ENCODE measurements at regions not wholly inside any gene's neighbourhood (a gene's known extent, or its start where the extent isn't known, plus 50 kb on each side); places are given as distances from the start of the nearest gene placed in this dataset.

DNA sequence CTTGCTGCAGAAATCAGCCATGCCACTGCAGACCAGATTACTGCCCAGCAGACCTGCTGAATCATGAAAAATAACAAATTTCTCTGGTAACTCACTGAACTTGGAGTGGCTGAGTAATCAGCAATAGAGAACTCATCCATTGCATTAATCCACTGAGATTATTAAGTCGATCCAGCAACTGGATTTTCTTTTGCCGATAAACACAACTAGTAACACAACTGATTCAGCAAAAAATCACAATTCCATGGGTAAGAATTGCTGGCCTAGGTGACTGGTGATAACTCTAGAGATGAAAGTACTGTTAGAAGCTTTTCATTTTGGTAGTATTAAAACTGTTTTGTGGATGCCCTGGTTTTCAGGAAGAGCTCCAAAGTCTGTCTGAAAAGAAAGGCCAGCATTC, 214.5 kb downstream of the ETV1 start:
- TF ChIP-seq EP300 (IDR thresholded peaks at IDR 0.05) (no peak), POLR2AphosphoS5 (IDR thresholded peaks at IDR 0.05) (no peak), POLR2A (IDR thresholded peaks at IDR 0.05) (no peak)
- TF ChIP-seq, protein P1, sequence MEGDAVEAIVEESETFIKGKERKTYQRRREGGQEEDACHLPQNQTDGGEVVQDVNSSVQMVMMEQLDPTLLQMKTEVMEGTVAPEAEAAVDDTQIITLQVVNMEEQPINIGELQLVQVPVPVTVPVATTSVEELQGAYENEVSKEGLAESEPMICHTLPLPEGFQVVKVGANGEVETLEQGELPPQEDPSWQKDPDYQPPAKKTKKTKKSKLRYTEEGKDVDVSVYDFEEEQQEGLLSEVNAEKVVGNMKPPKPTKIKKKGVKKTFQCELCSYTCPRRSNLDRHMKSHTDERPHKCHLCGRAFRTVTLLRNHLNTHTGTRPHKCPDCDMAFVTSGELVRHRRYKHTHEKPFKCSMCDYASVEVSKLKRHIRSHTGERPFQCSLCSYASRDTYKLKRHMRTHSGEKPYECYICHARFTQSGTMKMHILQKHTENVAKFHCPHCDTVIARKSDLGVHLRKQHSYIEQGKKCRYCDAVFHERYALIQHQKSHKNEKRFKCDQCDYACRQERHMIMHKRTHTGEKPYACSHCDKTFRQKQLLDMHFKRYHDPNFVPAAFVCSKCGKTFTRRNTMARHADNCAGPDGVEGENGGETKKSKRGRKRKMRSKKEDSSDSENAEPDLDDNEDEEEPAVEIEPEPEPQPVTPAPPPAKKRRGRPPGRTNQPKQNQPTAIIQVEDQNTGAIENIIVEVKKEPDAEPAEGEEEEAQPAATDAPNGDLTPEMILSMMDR (IDR thresholded peaks at IDR 0.05), result no peak
- no peaks in the 10 kb centered on the region for H3K36me3 ChIP-seq
- intact Hi-C loops (cut with DNase I; ENCODE audit: low total_unique reads), result no loop called here
- no peak overlapping the region for H3K4me3 ChIP-seq
- no peaks in the 10 kb centered on the region for H3K4me1 ChIP-seq
- H3K27ac ChIP-seq, result no peak overlapping the region
- H3K27me3 ChIP-seq, result no peaks in the 10 kb centered on the region
- DNase-seq, result no peak
- no peaks in the 10 kb centered on the region for H3K9me3 ChIP-seq
- WGBS, 5 donors, result 92 to 98% (median 93%) methylated on average over 2 of the region's 2 CpGs

DNA sequence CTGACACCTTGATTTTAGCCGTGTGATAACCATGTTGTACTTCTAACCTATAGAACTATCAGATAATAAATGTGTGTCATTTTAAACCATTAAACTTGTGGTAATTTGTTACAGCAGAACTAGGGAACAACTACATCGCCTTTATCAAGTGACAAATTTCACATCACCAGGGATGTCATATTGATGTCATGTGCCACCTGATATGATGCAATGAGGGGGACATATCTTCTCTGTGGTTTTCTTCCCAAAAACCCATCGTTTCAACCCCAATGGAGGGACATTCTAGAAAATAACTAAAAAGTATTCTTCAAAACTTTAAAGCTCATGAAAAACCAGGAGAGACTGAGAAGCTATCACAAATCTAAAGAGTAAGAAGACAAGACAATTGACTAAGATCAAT, 212.2 kb downstream of the ETV1 start:
- WGBS, 5 donors, result 75 to 86% (median 83%) methylated on average over 3 of the region's 3 CpGs

DNA sequence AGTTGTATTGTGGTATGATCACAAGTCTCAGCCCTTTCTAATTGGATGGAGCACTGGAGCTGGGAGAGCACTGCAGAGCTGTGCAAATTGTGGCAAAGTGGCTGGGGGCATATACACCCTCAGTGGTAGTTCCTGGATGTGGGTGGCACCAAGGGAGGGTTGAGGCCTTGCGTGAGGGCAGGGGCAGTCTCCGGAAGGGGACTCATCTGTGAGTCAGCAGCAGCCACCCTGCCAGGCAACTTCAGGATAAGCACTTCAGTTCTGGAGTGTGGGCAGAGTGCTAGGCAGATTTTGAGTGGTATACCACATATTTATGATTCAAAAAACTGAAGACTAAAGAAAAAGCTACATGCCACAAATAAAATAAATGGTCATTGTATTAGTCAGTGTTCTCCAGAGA, 210.5 kb downstream of the ETV1 start:
- no peaks in the 10 kb centered on the region for H3K36me3 ChIP-seq
- intact Hi-C loops (cut with DNase I; ENCODE audit: low total_unique reads), result no loop called here
- TF ChIP-seq POLR2A (IDR thresholded peaks at IDR 0.05) (no peak), EP300 (IDR thresholded peaks at IDR 0.05) (no peak)
- TF ChIP-seq, protein P1 (IDR thresholded peaks at IDR 0.05), result no peak
- no peaks in the 10 kb centered on the region for H3K9me3 ChIP-seq
- no peaks in the 10 kb centered on the region for H3K27me3 ChIP-seq
- no peak overlapping the region for H3K27ac ChIP-seq
- H3K4me1 ChIP-seq, result no peaks in the 10 kb centered on the region
- no peak for DNase-seq
- WGBS, 5 donors, result 81 to 96% (median 90%) methylated on average over 2 of the region's 2 CpGs
- no peak overlapping the region for H3K4me3 ChIP-seq

More for the DNA sequence above, 212.2 kb downstream of the ETV1 start:
- intact Hi-C loops (cut with DNase I; ENCODE audit: low total_unique reads), result no loop called here
- no peaks in the 10 kb centered on the region for H3K4me1 ChIP-seq
- no peak for DNase-seq
- H3K27me3 ChIP-seq, result no peaks in the 10 kb centered on the region
- no peaks in the 10 kb centered on the region for H3K9me3 ChIP-seq
- H3K36me3 ChIP-seq, result no peaks in the 10 kb centered on the region
- no peak overlapping the region for H3K27ac ChIP-seq
- H3K4me3 ChIP-seq, result no peak overlapping the region
- TF ChIP-seq POLR2AphosphoS5 (IDR thresholded peaks at IDR 0.05), result no peak
- no peak for TF ChIP-seq EP300 (IDR thresholded peaks at IDR 0.05)
- TF ChIP-seq, protein P1 (IDR thresholded peaks at IDR 0.05), result no peak
- TF ChIP-seq POLR2A (IDR thresholded peaks at IDR 0.05), result no peak

GRCh38 chr7:13790611-13791010, 198.9 kb downstream of the ETV1 start:
- no peak for DNase-seq
- Histone ChIP-seq H3K9me3 (no peaks in the 10 kb centered on the region), H3K36me3 (no peaks in the 10 kb centered on the region), H3K27ac (no peak overlapping the region), H3K4me1 (no peaks in the 10 kb centered on the region), H3K4me3 (no peak overlapping the region), H3K27me3 (no peaks in the 10 kb centered on the region)
- intact Hi-C loops (cut with DNase I; ENCODE audit: low total_unique reads), result no loop called here
- TF ChIP-seq, protein P1 (IDR thresholded peaks at IDR 0.05), result no peak
- 73 to 95% (median 90%) methylated on average over 5 of the region's 5 CpGs for WGBS, 5 donors

DNA sequence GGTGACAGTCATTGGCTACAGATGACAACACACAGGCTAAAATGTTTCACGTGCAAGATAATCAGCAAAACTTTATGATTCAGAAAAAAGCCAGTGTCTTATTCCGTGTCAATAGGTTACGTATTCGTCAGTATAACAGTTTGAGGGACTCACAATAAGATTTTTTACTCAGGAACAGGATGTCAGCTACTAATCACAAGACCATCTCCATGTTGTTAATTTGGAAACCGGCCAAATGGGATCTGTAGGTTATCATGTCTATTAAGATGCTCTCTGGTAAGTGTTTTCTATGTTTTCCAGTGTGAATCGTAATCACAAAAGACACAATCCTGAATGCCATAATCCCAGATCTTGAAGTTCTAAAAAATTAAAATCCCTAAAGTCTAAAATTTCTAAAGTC, 197.3 kb downstream of the ETV1 start:
- intact Hi-C loops (cut with DNase I; ENCODE audit: low total_unique reads), result no loop called here
- Histone ChIP-seq H3K27me3 (no peaks in the 10 kb centered on the region), H3K4me1 (no peaks in the 10 kb centered on the region), H3K9me3 (no peaks in the 10 kb centered on the region), H3K27ac (no peak overlapping the region), H3K36me3 (no peaks in the 10 kb centered on the region), H3K4me3 (no peak overlapping the region)
- WGBS, 5 donors, result 84 to 90% (median 86%) methylated on average over 6 of the region's 6 CpGs
- TF ChIP-seq POLR2A (IDR thresholded peaks at IDR 0.05) (no peak), EP300 (IDR thresholded peaks at IDR 0.05) (no peak), POLR2AphosphoS5 (IDR thresholded peaks at IDR 0.05) (no peak)
- TF ChIP-seq, protein P1 (IDR thresholded peaks at IDR 0.05), result no peak
- DNase-seq, result no peak

All from stomach (tissue), 8 donors.